A549 (cell line): ENCODE measurements at regions not wholly inside any gene's neighbourhood (a gene's known extent, or its start where the extent isn't known, plus 50 kb on each side); places are given as distances from the start of the nearest gene placed in this dataset.

Experiments used
- ATAC-seq, 2 experiments: fragments of 200-7000 bp in 1 of 2; fragments of >200 bp in 1 of 2; cut with Nextera tagmentation in 1 of 2; cut with Tn5 transposase in 1 of 2; 3 replicates each; pipeline versions ENCODE4 v1.8.0 to v1.9.1; 2018 to 2020; ENCODE audit warnings: mild to moderate bottlenecking in 1 of 2, moderate library complexity in 1 of 2
- CTCF ChIA-PET: fragments of 300-600 bp; sonication (Branson Sonifier 250); formaldehyde crosslinking; extraction: SDS; loops from one replicate; lab custom pipeline; 2021; ENCODE audit warnings: antibody characterized with exemption, inconsistent platforms; lab: Yijun Ruan, JAX
- POLR2A ChIA-PET: fragments of 350-600 bp; formaldehyde crosslinking; extraction: SDS; loops from one replicate; lab custom pipeline; 2021; ENCODE audit warnings: antibody characterized with exemption, inconsistent platforms; lab: Yijun Ruan, JAX
- DNase-seq, 2 experiments: peaks; one replicate each; pipeline versions ENCODE4 v3.0.0 to v3.0.0-alpha.2; 2011 to 2016; ENCODE audit warnings: low read depth in 1 of 2, low spot score in 1 of 2
- FAIRE-seq: peaks from 2 replicates; lab custom pipeline; 2011; peaks lifted over from hg19 to GRCh38; lab: Jason Lieb, UNC
- H3K27ac ChIP-seq, 2 experiments: fragments of >200 bp; sonication (Bioruptor Twin); formaldehyde crosslinking; 3 replicates each; pipeline ENCODE4 v1.5.1; 2016 to 2017
- H3K4me1 ChIP-seq: fragments of >200 bp; sonication (Bioruptor Twin); formaldehyde crosslinking; 3 replicates; pipeline ENCODE4 v1.6.1; 2016
- H3K4me2 ChIP-seq: fragments of >200 bp; sonication (Bioruptor Twin); formaldehyde crosslinking; 3 replicates; pipeline ENCODE4 v1.6.1; 2016
- H3K4me3 ChIP-seq: fragments of >200 bp; sonication (Bioruptor Twin); formaldehyde crosslinking; 3 replicates; pipeline ENCODE4 v1.5.1; 2016
- H3K9me3 ChIP-seq: fragments of >200 bp; sonication (Bioruptor Twin); formaldehyde crosslinking; 3 replicates; pipeline ENCODE4 v1.6.1; 2016
- BCL3 ChIP-seq: fragments of >200 bp; sonication (Bioruptor Twin); formaldehyde crosslinking; IDR thresholded peaks from 3 replicates; pipeline ENCODE4 v1.6.1; 2016
- BHLHE40 ChIP-seq: IDR thresholded peaks from 2 replicates; pipeline ENCODE4 v1.6.1; 2012; ENCODE audit warnings: low read depth, low read length, inconsistent platforms
- CBX2 ChIP-seq: fragments of 200-600 bp; sonication (generic); IDR thresholded peaks from 2 replicates; pipeline ENCODE4 v1.6.1; 2016; ENCODE audit warnings: low read depth, mild to moderate bottlenecking, borderline replicate concordance
- CBX8 ChIP-seq: fragments of 200-600 bp; sonication (generic); IDR thresholded peaks from 2 replicates; pipeline ENCODE4 v1.6.1; 2016
- E2F6 ChIP-seq: IDR thresholded peaks from 2 replicates; pipeline ENCODE4 v1.6.1; 2012; ENCODE audit warnings: low read depth, borderline replicate concordance
- EHF ChIP-seq: fragments of 250-450 bp; sonication (Bioruptor Pico); IDR thresholded peaks from 2 replicates; pipeline ENCODE4 v1.5.0; 2020; ENCODE audit warnings: mild to moderate bottlenecking
- EP300 ChIP-seq, 2 experiments: fragments of >200 bp; sonication (Bioruptor Twin); formaldehyde crosslinking; IDR thresholded peaks; 2 replicates in 1 of 2; 3 replicates in 1 of 2; pipeline ENCODE4 v1.6.1; 2016 to 2017
- ESRRA ChIP-seq: fragments of 150-350 bp; IDR thresholded peaks from 2 replicates; pipeline ENCODE4 v1.6.1; 2014; ENCODE audit warnings: mild to moderate bottlenecking, low read length, borderline replicate concordance
- FOSL2 ChIP-seq, 2 experiments: fragments of 450-650 bp in 1 of 2; fragments of >200 bp in 1 of 2; sonication (Bioruptor Twin) in 1 of 2; formaldehyde crosslinking; IDR thresholded peaks; 2 replicates each; pipeline versions ENCODE4 v1.5.0 to v1.6.1; 2016 to 2020; ENCODE audit warnings: mild to moderate bottlenecking in 1 of 2, moderate library complexity in 1 of 2
- FOXS1 ChIP-seq: fragments of 250-450 bp; sonication (Bioruptor Pico); IDR thresholded peaks from 2 replicates; pipeline ENCODE4 v1.5.0; 2020; ENCODE audit warnings: mild to moderate bottlenecking, moderate library complexity
- HES2 ChIP-seq: fragments of >200 bp; sonication (Bioruptor Twin); formaldehyde crosslinking; IDR thresholded peaks from 2 replicates; pipeline ENCODE4 v1.6.1; 2016
- HOXA7 ChIP-seq: fragments of 250-450 bp; sonication (Bioruptor Pico); IDR thresholded peaks from 2 replicates; pipeline ENCODE4 v1.5.0; 2020; ENCODE audit warnings: mild to moderate bottlenecking, moderate library complexity
- MAFK ChIP-seq: fragments of 450-650 bp; IDR thresholded peaks from 2 replicates; pipeline ENCODE4 v1.6.1; 2014; ENCODE audit not compliant: partially characterized antibody
- MAX ChIP-seq: IDR thresholded peaks from 2 replicates; pipeline ENCODE4 v1.6.1; 2012
- MAZ ChIP-seq: fragments of 150-350 bp; IDR thresholded peaks from 2 replicates; pipeline ENCODE4 v1.6.1; 2014; ENCODE audit warnings: antibody characterized with exemption, low read depth, low read length, borderline replicate concordance
- NR3C1 ChIP-seq: fragments of >200 bp; sonication (Bioruptor Twin); formaldehyde crosslinking; IDR thresholded peaks from 3 replicates; pipeline ENCODE4 v1.6.1; 2017
- POLR2A ChIP-seq: IDR thresholded peaks from 2 replicates; pipeline ENCODE4 v1.6.1; 2012; ENCODE audit warnings: mild to moderate bottlenecking, low read length
- RARB ChIP-seq: fragments of 250-450 bp; sonication (Bioruptor Pico); IDR thresholded peaks from 2 replicates; pipeline ENCODE4 v1.8.0; 2021; ENCODE audit warnings: mild to moderate bottlenecking, moderate library complexity
- RFX5 ChIP-seq: fragments of 450-650 bp; IDR thresholded peaks from 2 replicates; pipeline ENCODE4 v1.7.1; 2014; ENCODE audit warnings: antibody characterized with exemption, mild to moderate bottlenecking, moderate library complexity
- TFCP2L1 ChIP-seq: fragments of 250-450 bp; sonication (Bioruptor Pico); IDR thresholded peaks from 2 replicates; pipeline ENCODE4 v1.5.0; 2021; ENCODE audit warnings: mild to moderate bottlenecking
- TP53 ChIP-seq: fragments of 250-450 bp; sonication (Bioruptor Pico); IDR thresholded peaks from 2 replicates; pipeline ENCODE4 v1.5.0; 2021; ENCODE audit warnings: mild to moderate bottlenecking, moderate library complexity
- USF2 ChIP-seq: fragments of 450-650 bp; IDR thresholded peaks from 2 replicates; pipeline ENCODE4 v1.6.1; 2014; ENCODE audit warnings: antibody characterized with exemption
- ZFP36 ChIP-seq: fragments of 450-650 bp; IDR thresholded peaks from 2 replicates; pipeline ENCODE4 v1.6.1; 2014; ENCODE audit warnings: borderline replicate concordance; ENCODE audit not compliant: partially characterized antibody
- ZNF302 ChIP-seq: fragments of 250-450 bp; sonication (Bioruptor Pico); IDR thresholded peaks from 2 replicates; pipeline ENCODE4 v1.9.0; 2021; ENCODE audit warnings: inconsistent platforms, mild to moderate bottlenecking, moderate library complexity
- WGBS: methylation state at CpG from one replicate; pipeline ENCODE4 v1.1.6; 2017; ENCODE audit errors: missing lambda C conversion rate; 5-methylcytosine and 5-hydroxymethylcytosine counted together
- TF ChIP-seq, protein P1 (sequence below): IDR thresholded peaks from 2 replicates; pipeline ENCODE4 v1.6.1; 2012

DNA sequence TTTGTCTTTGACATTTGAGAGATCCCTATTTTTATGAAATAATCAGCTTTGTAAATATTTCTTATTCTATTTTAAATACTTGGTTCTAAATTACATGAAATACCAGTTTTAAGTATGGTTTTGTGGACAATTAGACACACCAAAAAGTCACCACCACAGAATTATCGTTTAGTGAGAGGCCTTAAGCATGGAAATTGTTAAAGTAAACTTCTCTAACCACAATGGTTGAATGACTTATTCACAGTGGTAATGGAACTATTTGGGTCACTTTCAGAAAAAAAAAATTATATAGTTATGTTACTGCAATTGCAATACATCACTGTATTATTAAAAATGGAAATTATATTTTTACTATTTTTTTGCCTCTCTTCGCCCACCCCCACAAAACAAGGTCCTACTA, 1252.5 kb downstream of the EFNA5 start:
- WGBS: 48% methylated on average over 2 of the region's 2 CpGs
- Histone ChIP-seq H3K4me2 (no peak overlapping the region), H3K4me3 (no peak overlapping the region), H3K4me1 (no peaks in the 10 kb centered on the region)
- CTCF ChIA-PET: no interaction called here
- TF ChIP-seq BHLHE40 (no peak), RFX5 (no peak), CBX8 (no peak), FOXS1 (CRISPR knock-in tag) (no peak), E2F6 (no peak), POLR2A (no peak), ZFP36 (no peak), BCL3 (no peak), NR3C1 (no peak), MAX (no peak), FOSL2 (IDR thresholded peaks at IDR 0.05) (no peak), FOSL2 (CRISPR knock-in tag; IDR thresholded peaks at IDR 0.05) (no peak)
- TF ChIP-seq, all 56 proteins: peak for 0
- Histone ChIP-seq H3K9me3 (no peaks in the 10 kb centered on the region), H3K27ac (no peak overlapping the region)
- POLR2A ChIA-PET: no interaction called here
- FAIRE-seq (no peak), ATAC-seq (no peak), DNase-seq (no peak)

DNA sequence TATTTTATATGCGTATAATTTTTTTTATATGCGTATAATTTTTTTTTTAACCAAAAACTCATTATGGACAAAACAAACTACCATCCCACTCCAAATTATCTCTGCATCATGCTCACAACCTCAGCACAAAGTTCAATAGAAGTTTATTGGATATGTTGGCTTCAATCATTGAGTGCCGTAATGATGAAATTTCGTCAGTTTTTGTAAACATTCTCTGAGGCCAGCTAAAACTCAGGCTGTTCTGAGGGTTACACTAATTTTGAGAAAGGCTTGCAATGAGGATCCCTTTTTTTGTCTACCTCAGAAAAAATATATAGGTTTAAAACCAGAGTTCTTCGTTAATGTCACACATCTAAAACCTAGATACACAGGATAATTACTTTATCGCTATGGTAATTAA, 1253.2 kb downstream of the EFNA5 start:
- POLR2A ChIA-PET: no interaction called here
- no peak for FAIRE-seq
- CTCF ChIA-PET: interaction anchor here (0.6 kb wide), 1 partner anchor 35 kb away, joined by 4 read pairs; no protein-coding TSS in a partner anchor

GRCh38 chr5:106417163-106417562, 1253.6 kb downstream of the EFNA5 start:
- no peak overlapping the region for H3K4me2 ChIP-seq
- ChIA-PET POLR2A (no interaction called here), CTCF (interaction anchor here (0.6 to 0.7 kb wide), 2 partner anchors 35 to 853 kb away, joined by 3 to 4 read pairs; no protein-coding TSS in a partner anchor)
- no peak overlapping the region for H3K27ac ChIP-seq
- H3K4me1 ChIP-seq: no peaks in the 10 kb centered on the region
- TF ChIP-seq CBX2 (no peak), CBX8 (no peak), MAZ (no peak), EHF (no peak), FOSL2 (IDR thresholded peaks at IDR 0.05) (no peak), FOSL2 (CRISPR knock-in tag; IDR thresholded peaks at IDR 0.05) (no peak), USF2 (no peak), ESRRA (no peak), MAFK (no peak), RARB (no peak), POLR2A (no peak), TP53 (CRISPR knock-in tag) (no peak), BHLHE40 (no peak), ZNF302 (CRISPR knock-in tag) (no peak), EP300 (IDR thresholded peaks at IDR 0.05) (no peak), HES2 (no peak), HOXA7 (CRISPR knock-in tag) (no peak), NR3C1 (no peak)
- TF ChIP-seq, protein P1, sequence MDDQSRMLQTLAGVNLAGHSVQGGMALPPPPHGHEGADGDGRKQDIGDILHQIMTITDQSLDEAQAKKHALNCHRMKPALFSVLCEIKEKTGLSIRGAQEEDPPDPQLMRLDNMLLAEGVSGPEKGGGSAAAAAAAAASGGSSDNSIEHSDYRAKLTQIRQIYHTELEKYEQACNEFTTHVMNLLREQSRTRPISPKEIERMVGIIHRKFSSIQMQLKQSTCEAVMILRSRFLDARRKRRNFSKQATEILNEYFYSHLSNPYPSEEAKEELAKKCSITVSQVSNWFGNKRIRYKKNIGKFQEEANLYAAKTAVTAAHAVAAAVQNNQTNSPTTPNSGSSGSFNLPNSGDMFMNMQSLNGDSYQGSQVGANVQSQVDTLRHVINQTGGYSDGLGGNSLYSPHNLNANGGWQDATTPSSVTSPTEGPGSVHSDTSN: no peak
- FAIRE-seq (no peak), DNase-seq (no peak), ATAC-seq (no peak)
- no peaks in the 10 kb centered on the region for H3K9me3 ChIP-seq
- H3K4me3 ChIP-seq: no peak overlapping the region
- WGBS: 86% methylated on average over 18 of the region's 22 CpGs

More for the DNA sequence above, 1253.2 kb downstream of the EFNA5 start:
- Histone ChIP-seq H3K9me3 (no peaks in the 10 kb centered on the region), H3K4me1 (no peaks in the 10 kb centered on the region), H3K27ac (no peak overlapping the region), H3K4me3 (no peak overlapping the region), H3K4me2 (no peak overlapping the region)
- 80% methylated on average over 6 of the region's 6 CpGs for WGBS
- ATAC-seq: no peak
- DNase-seq: no peak
- TF ChIP-seq ZFP36 (no peak), TFCP2L1 (CRISPR knock-in tag) (no peak), HES2 (no peak)
